Fibroblast of mammary gland (primary cell): ENCODE measurements at regions not wholly inside any gene's neighbourhood (a gene's known extent, or its start where the extent isn't known, plus 50 kb on each side); places are given as distances from the start of the nearest gene placed in this dataset.

ENCODE experiments used
- DNase-seq: peaks from one replicate; pipeline ENCODE4 v3.0.0-alpha.2; 2010; ENCODE audit warnings: low read depth
- H3K4me3 ChIP-seq: 2 replicates; pipeline ENCODE4 v1.5.1; 2011; ENCODE audit warnings: low read depth, mild to moderate bottlenecking, low read length, moderate library complexity; ENCODE audit not compliant: control insufficient read depth
- TF ChIP-seq, protein P1 (sequence below): conservative IDR thresholded peaks from 2 replicates; pipeline ENCODE4 v1.5.1; 2011; ENCODE audit warnings: low read depth, low read length, inconsistent platforms; ENCODE audit not compliant: control insufficient read depth, insufficient read depth

DNA sequence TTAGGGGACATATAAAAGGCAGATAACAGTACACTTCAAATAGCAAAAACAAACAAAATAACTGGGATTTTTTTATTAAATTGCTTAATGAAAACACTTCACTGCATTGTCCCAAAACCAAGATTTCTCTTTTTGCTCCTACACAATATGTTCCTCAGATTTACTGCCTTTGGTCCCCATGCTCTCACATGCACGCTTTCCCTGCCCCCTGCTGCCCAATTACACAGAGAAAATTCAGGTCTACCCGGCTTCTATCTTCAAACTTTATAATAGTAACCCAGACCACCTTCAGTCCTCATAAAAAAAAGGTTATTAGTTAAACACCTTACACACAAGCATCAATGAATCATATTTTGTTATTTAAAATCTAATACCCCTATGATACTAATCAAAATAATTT, 673.8 kb upstream of the HS3ST5 start:
- TF ChIP-seq, protein P1, sequence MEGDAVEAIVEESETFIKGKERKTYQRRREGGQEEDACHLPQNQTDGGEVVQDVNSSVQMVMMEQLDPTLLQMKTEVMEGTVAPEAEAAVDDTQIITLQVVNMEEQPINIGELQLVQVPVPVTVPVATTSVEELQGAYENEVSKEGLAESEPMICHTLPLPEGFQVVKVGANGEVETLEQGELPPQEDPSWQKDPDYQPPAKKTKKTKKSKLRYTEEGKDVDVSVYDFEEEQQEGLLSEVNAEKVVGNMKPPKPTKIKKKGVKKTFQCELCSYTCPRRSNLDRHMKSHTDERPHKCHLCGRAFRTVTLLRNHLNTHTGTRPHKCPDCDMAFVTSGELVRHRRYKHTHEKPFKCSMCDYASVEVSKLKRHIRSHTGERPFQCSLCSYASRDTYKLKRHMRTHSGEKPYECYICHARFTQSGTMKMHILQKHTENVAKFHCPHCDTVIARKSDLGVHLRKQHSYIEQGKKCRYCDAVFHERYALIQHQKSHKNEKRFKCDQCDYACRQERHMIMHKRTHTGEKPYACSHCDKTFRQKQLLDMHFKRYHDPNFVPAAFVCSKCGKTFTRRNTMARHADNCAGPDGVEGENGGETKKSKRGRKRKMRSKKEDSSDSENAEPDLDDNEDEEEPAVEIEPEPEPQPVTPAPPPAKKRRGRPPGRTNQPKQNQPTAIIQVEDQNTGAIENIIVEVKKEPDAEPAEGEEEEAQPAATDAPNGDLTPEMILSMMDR = no peak
- no peak overlapping the region for H3K4me3 ChIP-seq
- DNase-seq = no peak

- TF ChIP-seq, protein P1 = no peak
- H3K4me3 ChIP-seq = no peak overlapping the region
- no peak for DNase-seq
These were observed 662.2 kb upstream of the HS3ST5 start for GRCh38 chr6:115004982-115005381.

DNA sequence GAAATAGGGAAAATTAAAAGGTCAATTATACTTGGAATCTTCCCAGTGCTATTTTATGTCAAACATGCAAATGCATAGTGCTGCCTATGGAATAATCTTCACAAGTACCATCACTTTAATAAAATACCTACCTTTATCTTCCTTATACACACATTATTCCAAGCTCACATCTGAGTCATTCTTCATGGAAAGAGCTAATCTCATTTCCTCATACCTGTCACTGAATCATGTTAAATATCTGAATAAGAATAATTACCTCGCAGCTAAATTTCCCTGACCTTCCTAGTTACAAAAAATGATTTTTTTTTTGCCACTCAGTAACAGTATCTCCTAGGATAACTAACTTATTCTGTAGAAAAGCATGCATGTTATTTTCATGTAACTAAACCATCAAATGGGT, 661.4 kb upstream of the HS3ST5 start:
- H3K4me3 ChIP-seq = no peak overlapping the region
- DNase-seq = no peak
- TF ChIP-seq, protein P1 = no peak

GRCh38 chr6:115001731-115002350, 659.0 kb upstream of the HS3ST5 start:
- no peak overlapping the region for H3K4me3 ChIP-seq
- no peak for DNase-seq
- TF ChIP-seq, protein P1 = no peak

DNA sequence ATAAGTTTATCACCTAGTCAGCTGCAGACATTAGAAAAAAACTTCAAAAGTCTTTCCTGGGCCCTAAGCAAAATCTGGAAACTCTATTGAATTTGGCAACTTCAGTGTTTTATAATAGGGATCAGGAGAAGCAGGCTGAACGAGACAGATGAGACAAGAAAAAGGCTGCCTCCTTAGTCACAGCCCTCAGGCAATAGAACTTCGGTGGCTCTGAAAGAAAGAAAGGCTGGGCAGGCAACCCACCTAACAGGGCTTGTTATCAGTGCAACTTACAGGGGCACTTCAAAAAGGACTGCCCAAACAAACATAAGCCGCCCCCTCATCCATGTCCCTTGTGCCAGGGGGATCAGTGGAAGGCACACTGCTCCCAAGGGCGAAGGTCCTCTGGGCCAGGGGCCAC, 657.9 kb upstream of the HS3ST5 start:
- DNase-seq = no peak
- no peak overlapping the region for H3K4me3 ChIP-seq
- TF ChIP-seq, protein P1 = no peak

GRCh38 chr6:114998492-114998891, 655.7 kb upstream of the HS3ST5 start:
- TF ChIP-seq, protein P1 = no peak
- no peak overlapping the region for H3K4me3 ChIP-seq
- no peak for DNase-seq

DNA sequence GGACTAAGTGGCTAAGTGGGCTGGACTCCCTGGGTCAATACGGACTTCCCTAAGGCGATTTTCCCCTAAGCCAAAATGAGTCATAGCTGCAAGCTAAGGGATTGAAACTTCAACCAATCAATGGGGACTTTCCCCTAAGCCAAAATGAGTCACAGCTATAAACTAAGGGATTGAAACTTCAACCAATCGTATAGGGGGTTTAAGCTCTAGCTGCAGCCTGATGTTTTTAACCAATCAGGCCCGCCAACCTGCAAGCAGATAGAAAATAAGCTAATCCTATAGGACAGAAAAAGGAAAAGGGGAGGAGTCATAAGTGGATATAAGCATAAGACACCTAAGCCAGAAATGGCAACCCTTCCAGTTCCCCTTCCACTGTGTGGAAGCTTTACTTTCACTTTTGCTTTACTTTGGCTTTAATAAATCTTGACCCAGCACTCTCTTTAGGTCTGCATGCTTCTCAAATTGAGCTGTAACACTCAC, 655.0 kb upstream of the HS3ST5 start:
- no peak overlapping the region for H3K4me3 ChIP-seq
- no peak for DNase-seq
- TF ChIP-seq, protein P1 = no peak
